ENCODE measurements at regions not wholly inside any gene's neighbourhood (a gene's known extent, or its start where the extent isn't known, plus 50 kb on each side); places are given as distances from the start of the nearest gene placed in this dataset.

- Histone ChIP-seq H3K79me2 (ENCODE audit: control insufficient read depth, insufficient read depth, low read length) (no peaks in the 10 kb centered on the region), H3K36me3 (ENCODE audit: control insufficient read depth in 2 of 2, insufficient read depth in 2 of 2, low read length in 1 of 2) (no peaks in the 10 kb centered on the region), H3K9ac (ENCODE audit: control insufficient read depth, insufficient read depth, low read length) (no peak overlapping the region), H3K9me3 (replicated peaks; ENCODE audit: control insufficient read depth, insufficient read depth, low read length) (no peaks in the 10 kb centered on the region), H3K4me1 (ENCODE audit: control insufficient read depth, insufficient read depth, low read length) (peaks cover 3% of the 10 kb centered on the region; the same call in 1 of the 2 replicates), H3K27me3 (replicated peaks in 1 of 2; ENCODE audit: control insufficient read depth in 2 of 2, insufficient read depth in 2 of 2, low read length in 1 of 2) (no peaks in the 10 kb centered on the region; a peak in 2 of 4 replicates), H4K20me1 (ENCODE audit: control insufficient read depth, insufficient read depth) (no peaks in the 10 kb centered on the region), H3K4me3 (no peak overlapping the region), H2AFZ (ENCODE audit: control insufficient read depth, low read depth, low read length) (no peak overlapping the region), H3K4me2 (ENCODE audit: control insufficient read depth, insufficient read depth) (no peak overlapping the region), H3K27ac (ENCODE audit: control insufficient read depth, insufficient read depth) (no peak overlapping the region)
- ChIA-PET RAD21 (ENCODE audit: unreplicated experiment) (no interaction called here), POLR2A (no interaction called here), CTCF (interaction anchor here (1.0 to 1.3 kb wide), 2 partner anchors 241 to 246 kb away, joined by 3 to 4 read pairs; no protein-coding TSS in a partner anchor), SMC1A (ENCODE audit: uncharacterized antibody, unreplicated experiment) (interaction anchor here (0.8 kb wide), 1 partner anchor 90 kb away, joined by 3 read pairs; no protein-coding TSS in a partner anchor)
- no TSS peak for BruUV-seq (replicated peaks)
- intact Hi-C loops (cut with micrococcal nuclease; ENCODE audit: unreplicated experiment) (no loop called here), in situ Hi-C loops (cut with MboI) (no loop called here)
- TF ChIP-seq CHD4 (IDR thresholded peaks at IDR 0.05) = no peak
- TF ChIP-seq IRF3 (IDR thresholded peaks at IDR 0.05) = no peak
- no peak for TF ChIP-seq MEF2B (IDR thresholded peaks at IDR 0.05; ENCODE audit: partially characterized antibody, poor library complexity, severe bottlenecking)
- no peak for TF ChIP-seq KLF5 (IDR thresholded peaks at IDR 0.05; ENCODE audit: partially characterized antibody)
- no peak for TF ChIP-seq IRF5 (IDR thresholded peaks at IDR 0.05; ENCODE audit: borderline replicate concordance)
- TF ChIP-seq DPF2 (IDR thresholded peaks at IDR 0.05) = no peak
- TF ChIP-seq NFYA (IDR thresholded peaks at IDR 0.05; ENCODE audit: borderline replicate concordance, low read depth, low read length) = no peak
- no peak for TF ChIP-seq ZNF217 (IDR thresholded peaks at IDR 0.05)
- no peak for TF ChIP-seq YY1 (IDR thresholded peaks at IDR 0.05; ENCODE audit: low read depth, low read length)
- TF ChIP-seq HCFC1 (IDR thresholded peaks at IDR 0.05; ENCODE audit: low read length) = no peak
- no peak for TF ChIP-seq NR2C1 (IDR thresholded peaks at IDR 0.05)
- FAIRE-seq = no peak
- 49% methylated on average over 5 of the region's 5 CpGs for WGBS (ENCODE audit: insufficient coverage, insufficient replicate concordance, low lambda C conversion rate, missing lambda C conversion rate)
- ATAC-seq = no peak
- no peak for DNase-seq (ENCODE audit: low read depth, low spot score)
Measured at GRCh38 chr20:2210646-2211552, 84.9 kb upstream of the TGM3 start.

Data from GM12878 (cell line).